HG02759 (cell line): ENCODE measurements at regions not wholly inside any gene's neighbourhood (a gene's known extent, or its start where the extent isn't known, plus 50 kb on each side); places are given as distances from the start of the nearest gene placed in this dataset.
"Not testable (repeated sequence)": the region's sequence is repeated elsewhere in the genome, so short reads cannot be mapped to it uniquely, and the experiment has no call there.

Experiments used
- ATAC-seq: cut with Tn5 transposase; IDR thresholded peaks from one replicate; pipeline ENCODE4 v1.9.1; 2021; ENCODE audit warnings: mild to moderate bottlenecking, moderate library complexity; ENCODE audit not compliant: unreplicated experiment

DNA sequence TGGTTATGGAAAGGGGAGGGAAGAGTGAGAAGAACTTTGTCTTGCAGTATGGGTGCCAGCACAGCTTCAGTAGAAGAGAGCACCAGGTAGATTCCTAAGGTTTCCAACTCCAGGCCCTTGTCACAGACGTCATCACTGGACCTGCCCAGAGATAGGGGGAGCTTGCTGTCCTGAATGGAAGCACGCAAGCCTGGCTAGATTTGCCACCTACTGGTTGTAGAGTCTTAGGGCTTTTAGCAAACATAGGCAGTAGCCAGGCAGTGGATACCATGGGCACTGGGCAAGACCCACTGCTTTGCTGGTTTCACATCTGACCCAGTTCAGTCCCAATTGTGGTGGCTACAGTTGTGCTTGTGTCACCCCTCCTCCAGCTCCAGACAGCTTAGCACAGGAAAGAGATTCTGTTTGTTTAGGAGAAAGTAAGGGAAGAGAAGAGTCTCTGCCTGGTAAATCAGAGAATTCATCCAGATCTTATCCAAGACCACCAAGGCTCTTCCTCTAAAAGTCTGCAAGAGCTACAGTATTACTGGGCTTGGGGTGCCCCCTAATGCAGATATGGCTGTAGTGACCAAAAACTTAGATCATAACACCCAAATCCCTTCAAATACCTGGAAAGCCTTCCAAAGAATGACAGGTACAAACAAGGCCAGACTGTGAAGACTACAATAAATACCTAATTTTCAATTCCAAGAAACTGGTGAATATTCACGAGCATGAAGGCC, 158.9 kb downstream of the HINT1 start:
- ATAC-seq = no peak

DNA sequence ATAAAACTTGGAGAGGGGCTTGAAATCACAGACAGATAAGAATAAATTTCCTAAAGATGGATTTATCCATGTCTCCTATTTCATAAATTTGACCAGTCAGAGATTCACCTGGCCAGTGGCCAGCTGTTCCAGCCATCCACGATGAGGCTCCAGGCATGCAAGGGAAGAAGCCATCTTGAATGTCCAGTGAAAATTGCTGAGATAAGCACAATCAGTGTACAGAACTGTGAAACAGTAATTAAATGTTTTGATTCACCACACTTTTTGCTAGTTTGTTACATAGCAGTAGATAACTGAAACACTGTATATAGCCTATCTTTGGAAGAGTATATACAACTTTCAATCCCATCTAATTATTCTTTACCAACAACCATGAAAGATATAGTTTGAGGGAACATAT, 163.5 kb downstream of the HINT1 start:
- ATAC-seq = no peak

DNA sequence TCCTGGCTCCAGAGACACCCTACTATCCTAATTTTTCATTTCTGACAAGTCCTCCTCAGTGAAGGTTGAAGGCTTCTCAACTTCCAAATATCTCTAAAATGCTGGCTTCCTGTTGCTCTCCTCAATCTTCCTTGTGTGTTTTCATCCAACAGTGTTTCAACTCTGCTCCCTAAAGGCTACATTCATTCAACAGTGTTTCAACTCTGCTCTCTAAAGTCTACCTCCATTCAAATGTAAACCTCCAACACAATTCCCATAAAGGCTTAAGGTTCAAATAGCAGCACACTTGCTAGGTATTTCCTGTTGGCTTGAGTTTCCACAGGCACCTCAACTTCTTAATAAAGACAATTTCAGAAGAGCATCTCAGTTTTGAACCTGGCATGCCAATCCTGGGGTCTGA, 164.8 kb downstream of the HINT1 start:
- ATAC-seq = no peak

DNA sequence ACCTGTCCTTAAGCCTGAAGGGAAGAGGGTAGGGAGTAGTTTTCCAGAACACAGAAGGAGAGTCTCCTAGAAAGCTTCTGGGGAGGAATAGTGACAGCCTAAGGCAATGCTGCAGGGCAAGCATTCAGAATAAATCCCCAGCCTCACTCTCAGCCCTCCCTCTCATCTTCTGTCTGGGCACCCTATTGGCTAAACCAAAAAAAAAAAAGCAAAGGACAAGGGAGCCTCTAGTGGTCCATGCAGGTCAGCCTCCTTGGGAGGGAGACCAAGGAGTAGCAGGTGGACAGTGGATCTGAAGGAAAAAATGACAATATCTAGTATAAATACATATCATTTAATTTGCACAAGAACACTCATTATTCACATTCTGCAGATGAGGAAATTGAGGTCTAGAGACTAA, 168.3 kb downstream of the HINT1 start:
- ATAC-seq = not testable (repeated sequence)

DNA sequence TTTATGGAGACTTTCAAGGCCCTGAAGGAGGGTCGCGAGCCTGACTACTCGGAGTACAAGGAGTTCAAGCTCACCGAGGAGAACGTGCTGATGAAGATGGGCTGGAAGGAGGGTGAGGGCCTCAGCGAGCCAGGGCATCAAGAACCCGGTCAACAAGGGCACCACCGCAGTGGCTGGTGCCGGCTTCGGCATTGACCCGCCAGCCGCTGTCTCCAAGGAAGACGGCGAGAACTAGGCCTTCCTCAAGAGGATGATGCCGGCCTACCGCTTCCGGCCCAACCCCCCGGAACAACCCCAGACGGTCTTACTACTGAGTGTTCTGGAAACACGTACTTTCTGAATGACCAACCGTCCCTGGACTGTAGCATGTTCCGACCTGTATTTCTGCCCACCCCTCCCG, 169.2 kb downstream of the HINT1 start:
- ATAC-seq = no peak

DNA sequence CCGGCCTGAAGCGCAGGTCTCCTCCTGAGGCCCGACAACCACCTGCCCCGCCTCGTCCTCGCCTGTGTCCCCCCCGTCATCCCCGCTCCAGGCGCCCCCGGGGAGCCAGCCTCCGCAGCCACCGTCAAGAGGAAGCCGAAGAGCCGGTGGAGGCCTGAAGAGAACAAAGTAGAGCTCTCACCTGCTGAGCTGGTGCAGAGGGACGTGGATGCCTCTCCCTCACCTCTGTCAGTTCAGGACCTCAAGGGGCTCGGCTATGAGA, 169.9 kb downstream of the HINT1 start:
- no peak for ATAC-seq

DNA sequence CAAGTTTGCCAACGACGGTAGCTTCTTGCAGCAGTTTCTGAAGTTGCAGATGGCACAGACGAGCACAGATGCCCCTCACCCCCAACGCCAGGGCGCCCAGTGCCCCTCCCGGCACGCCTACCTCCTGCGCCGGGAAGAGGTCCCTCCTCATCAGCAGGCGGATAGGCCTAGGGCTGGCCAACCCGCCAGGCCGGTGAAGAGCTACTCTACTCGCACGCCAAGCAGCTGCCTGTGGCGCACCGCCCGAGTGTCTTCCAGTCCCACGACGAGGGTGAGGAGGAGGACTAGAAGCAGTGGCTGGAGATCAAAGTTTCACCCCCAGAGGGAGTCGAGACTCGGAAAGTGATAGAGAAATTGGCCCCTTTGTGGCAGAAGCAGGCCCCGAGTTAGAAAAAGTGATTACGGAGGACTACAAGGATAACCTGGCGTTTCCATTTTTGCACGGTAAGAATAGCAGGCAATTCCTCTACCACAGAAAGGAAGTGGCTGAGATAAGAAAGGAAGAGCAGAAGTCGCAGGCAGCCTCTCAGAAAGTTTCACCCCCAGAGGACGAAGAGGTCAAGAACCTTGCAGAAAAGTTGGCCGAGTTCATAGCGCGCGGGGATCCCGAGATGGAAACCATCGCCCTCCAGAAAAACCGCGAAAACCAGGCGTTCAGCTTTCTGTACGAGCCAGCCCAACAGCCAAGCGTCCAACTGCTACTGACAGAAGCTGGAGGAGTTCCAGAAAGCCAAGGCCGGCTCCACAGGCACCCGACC, 170.4 kb downstream of the HINT1 start:
- no peak for ATAC-seq

DNA sequence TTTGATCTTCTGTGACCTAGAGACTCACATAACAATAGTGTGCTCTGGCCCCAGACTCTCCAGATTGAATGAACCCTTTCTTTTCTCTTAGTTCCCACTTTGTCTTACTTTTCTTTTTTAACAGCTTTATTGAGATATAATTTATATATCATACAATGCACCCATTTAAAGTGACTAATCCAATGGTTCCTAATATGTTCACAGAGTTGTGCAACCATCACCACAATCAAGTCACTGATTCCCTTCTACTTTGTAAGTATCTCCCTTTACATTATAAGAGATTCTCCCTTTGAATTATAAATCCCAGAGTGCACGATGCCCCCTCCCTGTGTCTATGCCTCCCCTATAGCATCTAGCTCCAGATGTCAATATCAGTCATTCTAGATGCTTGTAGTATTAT, 172.4 kb downstream of the HINT1 start:
- ATAC-seq = no peak

DNA sequence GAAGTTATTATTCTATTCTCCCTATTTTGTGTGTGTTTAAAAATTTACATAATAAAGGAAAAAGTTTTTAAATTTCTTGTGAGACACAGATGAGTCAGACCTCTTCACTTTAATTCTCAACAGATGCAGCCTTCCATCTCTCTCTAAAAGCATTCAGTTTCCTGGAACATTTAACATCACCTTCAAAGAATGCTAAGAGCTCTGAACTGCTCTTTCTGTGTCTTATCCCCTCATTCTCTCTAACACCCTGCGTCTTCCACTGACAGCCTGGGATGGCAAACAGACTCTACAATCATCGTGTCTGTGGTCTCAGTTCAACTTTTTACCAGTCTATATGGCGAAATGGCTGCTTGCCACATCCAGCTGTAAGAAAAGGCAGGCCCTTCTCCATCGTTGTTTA, 173.0 kb downstream of the HINT1 start:
- no peak for ATAC-seq

DNA sequence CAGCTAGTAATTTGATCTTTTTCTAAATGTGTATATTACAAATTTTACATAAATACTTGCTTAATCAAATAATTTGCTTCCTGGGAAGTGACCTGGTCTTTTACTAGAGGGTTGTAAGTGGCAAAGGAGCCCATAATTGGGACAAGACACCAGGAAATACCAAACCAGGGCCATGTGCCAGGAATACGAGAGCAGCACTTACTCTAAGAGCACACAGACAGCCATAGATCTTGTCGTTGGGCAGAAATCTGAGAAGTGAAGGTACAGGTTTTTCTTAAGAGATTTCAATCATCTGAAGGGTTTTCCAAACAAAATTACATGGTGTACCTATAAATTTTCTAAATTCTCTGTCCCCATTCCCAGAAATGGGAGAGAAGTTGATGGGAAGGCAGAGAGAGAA, 179.3 kb downstream of the HINT1 start:
- no peak for ATAC-seq

DNA sequence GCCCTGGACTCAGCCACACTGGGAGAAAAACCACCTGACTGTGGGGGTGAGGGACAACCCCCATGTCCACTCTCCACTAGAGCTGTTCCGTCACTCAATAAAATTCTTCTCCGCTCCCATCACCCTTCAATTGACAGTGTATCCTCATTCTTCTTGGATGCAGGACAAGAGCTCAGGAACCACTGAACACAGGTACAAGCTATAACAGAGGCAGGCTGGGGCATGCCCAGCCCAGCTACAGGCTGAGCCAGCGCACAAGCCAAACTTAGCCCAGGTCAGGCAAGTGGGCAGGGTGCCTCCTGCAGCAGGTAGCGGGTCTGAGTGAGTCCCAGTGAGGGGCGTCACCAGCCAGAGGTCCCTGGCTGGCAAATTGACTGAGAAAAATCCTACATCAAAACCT, 183.4 kb downstream of the HINT1 start:
- ATAC-seq = no peak

DNA sequence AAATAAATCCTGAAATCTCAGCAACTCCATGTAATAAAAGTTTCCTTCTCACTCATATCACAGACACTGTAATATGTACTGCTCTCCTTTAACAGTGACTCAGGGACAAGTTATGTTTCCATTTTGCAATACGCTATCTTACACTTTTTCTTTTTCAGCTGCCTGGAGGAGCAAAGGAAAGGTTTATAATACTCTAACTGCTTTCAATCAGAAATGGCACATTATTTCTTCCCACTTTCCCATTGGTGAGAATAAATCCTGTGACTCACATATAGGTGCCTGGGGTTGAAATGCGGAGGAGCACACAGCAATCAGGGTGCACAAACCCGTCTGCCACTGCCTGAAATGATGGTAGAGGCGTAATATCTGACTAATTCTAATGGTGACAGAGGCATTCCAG, 186.6 kb downstream of the HINT1 start:
- ATAC-seq = no peak

DNA sequence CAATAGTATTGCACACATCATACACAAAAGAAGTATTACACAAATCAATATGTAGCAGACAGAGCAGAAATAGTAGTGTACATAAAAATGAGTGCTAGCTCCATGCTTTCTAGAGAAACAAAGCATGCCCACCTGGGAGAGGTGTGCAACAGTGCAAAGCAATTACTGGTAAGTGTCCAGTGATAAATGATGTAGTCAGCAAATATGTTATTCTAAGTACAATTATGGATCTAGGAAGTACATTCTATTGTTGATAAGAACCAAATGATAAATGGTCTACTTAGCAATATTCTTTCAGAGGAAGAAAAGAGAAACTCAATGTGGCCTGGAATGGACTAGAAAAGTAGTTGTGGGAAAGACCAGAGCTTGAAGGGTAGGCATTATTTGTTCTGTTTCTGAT, 188.6 kb downstream of the HINT1 start:
- ATAC-seq = no peak

DNA sequence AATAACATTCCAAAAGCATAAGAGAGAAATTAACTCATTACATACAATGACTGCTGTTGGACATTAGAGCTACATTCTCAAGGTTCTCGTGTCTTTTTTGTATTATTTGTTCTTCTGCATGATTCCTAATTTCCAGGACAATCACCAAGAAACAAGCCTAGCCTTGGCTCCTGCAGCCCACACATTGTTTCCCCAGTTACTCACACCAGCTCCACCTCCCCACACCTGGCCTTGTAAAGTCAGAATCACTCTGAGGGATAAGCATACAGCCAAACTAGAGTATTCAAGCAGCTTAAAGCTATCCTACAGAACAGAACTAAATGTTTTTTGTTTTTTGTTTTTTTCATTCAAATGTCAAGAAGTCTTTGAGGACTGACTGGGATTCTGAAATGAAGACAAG, 189.2 kb downstream of the HINT1 start:
- no peak for ATAC-seq

DNA sequence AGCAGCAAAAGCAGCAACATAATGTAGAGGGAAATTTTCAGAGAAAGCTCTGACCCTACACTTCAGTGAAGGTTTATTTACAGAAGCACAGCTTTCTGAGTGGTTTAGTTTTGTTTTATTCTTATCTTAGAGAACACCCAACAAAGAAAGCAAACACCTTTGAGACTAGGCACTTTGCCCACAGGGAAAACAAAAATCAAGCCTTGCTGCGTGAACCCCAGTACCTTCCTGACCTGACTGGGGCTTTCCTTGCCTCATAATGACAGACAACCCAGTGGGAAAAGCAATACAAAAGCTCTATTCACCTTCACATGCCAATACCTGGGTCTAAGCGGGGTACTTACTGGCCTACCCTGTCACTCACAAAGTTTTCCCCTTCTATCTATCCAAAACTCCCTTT, 189.8 kb downstream of the HINT1 start:
- no peak for ATAC-seq

DNA sequence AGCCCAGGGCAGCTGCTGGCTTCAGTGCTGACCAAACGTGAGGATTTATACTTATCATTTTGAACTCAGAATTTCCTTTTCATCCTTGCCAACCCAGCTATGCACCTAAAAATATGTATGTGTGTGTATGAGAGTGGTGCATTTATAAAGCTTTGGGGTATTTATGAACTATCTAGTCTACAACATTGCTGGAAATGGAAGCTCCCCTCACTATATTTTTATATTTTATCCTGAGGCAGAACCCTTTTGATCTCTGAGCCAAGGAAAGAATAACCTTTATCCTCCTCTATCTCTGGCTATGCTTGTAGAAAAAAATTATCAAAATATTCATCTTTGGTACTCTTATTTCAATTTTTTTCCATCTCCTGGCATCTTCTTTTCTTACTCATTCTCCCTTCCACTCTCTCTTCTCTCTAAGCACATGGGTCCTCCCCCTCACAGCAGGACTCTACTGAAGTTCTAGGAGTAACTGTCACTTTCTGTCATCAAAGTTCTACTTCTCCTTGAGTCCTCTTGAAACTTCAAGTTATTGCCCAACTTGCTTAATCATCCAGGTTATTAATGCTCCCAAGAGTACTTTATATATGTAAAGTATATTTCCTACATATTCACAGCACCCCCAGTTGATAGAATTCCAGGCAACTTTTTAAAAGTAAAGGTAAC, 190.9 kb downstream of the HINT1 start:
- ATAC-seq = no peak

DNA sequence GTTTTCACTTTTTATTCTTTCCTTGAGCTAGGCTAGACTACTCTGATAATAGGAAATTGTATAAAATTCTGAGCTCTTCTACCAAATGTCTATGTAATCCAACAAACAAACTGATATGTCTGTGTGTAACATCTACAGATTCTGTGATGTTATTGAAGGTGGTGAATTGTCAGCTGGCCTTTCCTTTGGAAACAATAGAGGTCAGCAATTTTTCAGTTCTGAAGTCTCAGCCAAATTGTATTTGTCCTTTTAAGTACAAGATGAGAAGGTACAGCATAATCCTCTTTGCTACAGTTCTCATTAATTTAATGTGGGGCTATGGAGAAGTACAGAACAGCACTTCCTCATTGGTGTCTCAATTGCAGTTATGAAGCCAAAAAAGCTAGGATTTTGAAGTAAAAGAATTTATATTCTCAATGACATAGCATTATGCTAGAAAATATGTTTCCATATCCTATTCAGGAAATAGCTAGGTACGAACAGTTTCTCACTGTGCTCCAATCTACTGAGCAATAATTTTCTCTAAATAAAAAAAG, 198.0 kb downstream of the HINT1 start:
- ATAC-seq = no peak

DNA sequence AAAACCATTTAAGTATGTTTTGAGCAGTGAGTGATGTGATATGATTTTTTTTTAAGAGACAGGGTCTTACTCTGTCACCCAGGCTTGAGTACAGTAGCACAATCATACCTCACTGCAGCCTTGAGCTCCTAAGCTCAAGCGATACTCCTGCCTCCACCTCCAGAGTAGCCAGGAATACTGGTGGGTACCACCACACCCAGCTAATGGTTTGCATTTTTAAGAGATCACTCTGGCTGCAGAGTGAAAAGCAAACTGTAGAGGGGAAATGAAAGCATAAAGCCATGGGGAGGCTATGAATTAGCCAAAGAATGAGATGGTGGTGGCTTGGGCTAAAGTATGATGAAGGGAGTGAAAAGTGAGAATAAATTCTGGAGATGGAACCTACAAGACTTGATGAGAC, 199.1 kb downstream of the HINT1 start:
- no peak for ATAC-seq

DNA sequence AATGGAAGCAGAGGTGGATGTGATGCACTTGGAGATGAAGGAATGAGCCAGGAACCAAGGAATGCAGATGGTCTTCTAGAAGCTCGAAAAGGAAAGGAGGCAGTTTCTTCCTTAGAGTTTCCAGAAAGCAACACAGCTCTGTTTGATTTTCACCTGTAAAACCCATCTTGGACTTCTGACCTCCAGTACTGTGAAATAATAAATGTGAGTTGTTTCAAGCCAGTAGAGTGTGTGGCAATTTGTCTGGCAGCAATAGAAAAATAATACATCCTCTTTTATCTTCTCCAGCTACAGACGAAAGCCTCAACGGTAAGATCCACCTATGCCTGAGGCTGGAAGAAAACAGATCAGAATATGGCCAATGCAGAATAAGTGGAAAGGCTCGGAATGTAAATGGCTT, 199.7 kb downstream of the HINT1 start:
- no peak for ATAC-seq

DNA sequence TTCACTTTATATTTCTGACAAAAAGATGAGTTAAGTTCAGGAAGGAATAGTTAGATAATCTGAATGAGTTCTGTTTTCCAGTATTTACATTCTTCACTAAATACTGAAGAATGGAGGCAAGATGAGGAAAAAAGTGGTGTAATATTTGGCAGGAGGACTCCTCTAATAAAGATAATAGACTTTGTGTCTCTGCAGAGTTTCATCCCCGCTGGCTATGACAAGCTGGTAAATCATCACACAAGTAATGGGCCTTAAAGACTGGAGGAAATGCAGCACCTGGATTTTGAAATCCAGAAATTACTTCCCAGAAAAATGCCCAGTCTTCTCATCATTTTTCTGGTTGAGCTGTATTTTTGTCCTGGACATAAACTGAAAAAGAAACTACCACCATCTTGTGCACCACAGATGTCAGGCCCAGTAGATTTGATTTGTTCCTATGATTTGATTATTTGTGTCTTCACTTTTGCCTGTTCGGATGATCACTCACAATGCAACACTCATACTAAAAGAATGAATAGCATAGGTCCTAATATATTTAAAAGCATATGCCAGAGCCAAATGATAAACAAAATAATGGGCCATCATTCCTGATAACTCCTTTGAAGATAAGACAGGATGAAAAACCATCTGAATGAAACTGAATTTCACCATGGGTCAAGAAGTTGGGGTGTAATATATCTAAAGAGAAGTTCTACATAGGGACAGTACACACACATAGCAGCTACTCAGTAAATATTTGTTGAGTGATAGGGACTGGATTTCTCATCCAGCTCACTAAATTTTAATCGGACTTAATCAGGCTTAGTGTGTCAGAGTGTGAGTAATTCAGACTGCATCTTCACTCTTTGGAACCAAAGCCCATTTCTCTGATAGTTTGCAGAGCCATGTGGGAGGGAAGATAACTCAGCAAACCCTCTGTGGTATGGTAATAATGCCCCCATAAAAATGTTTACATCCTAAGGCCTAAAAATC, 200.5 kb downstream of the HINT1 start:
- no peak for ATAC-seq

DNA sequence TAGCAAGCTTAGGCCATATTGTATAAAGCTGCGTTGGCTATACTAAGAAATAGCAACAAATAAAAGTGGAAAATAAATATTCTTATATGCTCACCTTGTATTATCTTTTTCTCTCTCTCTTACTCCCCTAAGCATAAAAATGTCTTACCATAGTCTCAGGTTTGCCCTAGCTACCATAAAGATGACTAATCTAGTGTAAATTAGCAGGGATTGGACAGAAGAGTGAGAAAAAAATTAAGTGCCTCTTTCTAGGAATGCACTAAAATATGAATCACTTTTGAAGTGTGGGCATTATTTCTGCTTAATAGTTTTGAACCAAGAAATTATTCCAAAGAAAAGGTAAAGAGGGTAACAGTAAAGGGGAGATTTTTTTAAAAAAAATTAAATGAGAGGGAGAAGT, 201.3 kb downstream of the HINT1 start:
- no peak for ATAC-seq
